DMS153 treated with DMSO at 0.1 percent for 48 hours (cell line): ENCODE measurements at regions not wholly inside any gene's neighbourhood (a gene's known extent, or its start where the extent isn't known, plus 50 kb on each side); places are given as distances from the start of the nearest gene placed in this dataset.

Source experiments
- DNase-seq: peaks from one replicate; lab custom pipeline; 2025; ENCODE audit not compliant: unreplicated experiment; lab: John Stamatoyannopoulos, UW

GRCh38 chr1:82197606-82198005 lies 396.9 kb downstream of the ADGRL2 start:
- DNase-seq: no peak

DNA sequence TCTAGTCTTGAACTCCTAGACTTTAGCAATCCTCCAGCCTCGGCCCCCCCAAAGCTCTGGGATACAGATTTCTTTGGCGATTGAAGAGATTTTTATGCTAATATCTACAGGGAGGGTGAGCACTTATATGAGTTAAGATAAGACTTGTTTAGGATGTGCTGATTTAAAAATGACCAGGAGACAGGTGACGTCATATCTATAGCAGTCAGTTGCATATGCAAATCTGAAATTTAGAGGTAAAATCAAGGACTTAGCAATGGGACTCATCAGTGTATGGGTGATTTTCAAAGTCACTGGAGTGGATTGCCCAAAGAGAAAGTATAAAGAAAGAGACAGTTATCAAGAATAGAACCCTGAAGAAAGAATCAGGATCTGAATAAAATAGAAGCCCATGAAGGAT lies 394.5 kb downstream of the ADGRL2 start:
- no peak for DNase-seq

DNA sequence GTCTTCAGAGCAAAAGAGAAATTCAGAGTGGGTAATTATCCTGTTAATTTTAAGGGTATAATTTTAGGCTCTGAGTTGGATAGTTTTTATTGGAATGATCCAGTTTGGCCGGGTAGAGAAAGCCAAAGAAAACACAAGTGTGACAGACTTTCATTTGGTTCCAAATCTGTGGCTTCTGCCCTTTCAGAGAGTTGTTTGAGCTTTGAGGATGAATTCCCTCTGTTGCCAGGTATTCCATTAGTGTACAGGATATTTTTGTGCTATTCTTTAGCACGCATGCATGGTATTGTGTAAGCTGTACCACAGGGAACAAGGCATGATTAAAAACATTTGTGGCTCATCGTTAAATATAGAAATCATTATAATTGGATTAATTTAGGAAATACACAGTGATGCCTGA lies 384.4 kb downstream of the ADGRL2 start:
- no peak for DNase-seq

DNA sequence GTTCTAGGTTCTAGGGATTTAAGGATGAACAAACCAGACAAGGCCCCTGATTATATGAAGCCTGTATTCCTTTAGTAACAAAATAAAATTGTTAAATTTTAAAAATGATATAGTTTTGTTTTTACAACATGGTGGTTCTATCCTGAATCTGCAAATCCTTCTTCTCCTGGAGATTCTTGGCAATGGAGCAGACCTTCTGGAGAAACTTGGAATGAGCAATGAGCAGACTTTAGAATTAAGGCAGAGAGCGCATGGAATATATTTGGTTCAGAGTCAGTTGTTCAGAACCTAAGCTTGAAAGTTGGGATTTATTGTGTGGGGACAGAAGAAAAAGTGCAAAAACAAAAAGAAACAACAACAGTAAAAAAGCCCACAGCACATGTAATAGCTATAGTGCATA lies 381.1 kb downstream of the ADGRL2 start:
- DNase-seq: no peak

DNA sequence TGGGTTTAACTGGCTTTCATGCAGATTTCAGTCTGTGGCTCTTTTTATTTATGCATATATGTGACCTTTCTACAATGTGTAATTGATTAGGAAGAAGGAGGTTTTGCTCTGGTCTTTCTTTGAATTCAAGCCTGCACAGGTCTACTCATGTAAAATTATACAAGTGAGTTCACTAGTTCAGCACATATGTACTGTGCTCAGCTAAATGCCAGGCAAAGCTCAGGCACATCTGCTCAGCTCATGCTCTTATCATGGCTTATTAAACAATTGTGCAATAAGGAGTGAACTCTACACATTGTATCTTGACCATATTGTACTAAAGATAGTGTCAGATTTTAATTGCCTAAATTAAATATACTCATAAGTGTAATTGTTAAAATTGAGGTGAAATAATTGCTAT lies 378.4 kb downstream of the ADGRL2 start:
- no peak for DNase-seq

GRCh38 chr1:82177192-82177591 lies 376.5 kb downstream of the ADGRL2 start:
- no peak for DNase-seq

DNA sequence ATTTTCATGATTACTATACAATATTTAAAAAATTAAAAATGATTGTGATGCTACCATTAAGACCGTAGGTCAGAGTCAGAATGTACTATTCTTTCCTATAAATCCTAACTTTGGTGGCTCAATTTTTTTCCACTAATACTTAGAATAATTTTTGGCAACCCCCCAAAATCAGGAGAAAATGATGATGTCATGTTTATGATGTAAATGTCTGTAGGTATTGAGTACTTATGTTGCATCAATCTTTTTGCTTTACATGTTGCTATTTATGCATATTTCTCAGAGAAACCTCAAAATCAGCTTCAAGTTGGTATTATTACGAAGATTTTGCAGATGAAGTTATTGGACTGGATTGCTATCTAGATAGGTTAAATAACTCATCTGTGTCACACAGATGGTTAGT lies 371.2 kb downstream of the ADGRL2 start:
- DNase-seq: no peak

DNA sequence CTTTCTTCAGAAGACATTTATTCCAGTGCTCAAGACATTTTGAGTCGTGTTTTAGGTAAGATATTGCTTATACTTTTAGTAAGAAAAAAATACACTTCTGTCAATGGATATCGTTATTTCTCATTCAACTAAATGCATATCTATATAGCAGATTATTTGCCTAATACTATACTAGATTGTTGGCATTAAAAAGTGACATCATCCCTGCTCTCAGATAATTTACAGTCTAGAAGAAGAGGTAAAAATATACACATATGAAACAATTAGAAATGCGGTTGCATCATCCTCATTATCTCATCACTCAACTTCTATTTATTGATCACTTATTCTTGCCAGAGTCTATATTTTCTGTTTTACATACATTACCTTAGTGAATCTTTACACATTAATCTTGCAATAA lies 367.7 kb downstream of the ADGRL2 start:
- DNase-seq: no peak

GRCh38 chr1:82165304-82165703 lies 364.6 kb downstream of the ADGRL2 start:
- DNase-seq: no peak

GRCh38 chr1:82162486-82163420 lies 362.0 kb downstream of the ADGRL2 start:
- no peak for DNase-seq

- DNase-seq: peak; percentile 52
Measured at GRCh38 chr1:82161700-82162141, 361.0 kb downstream of the ADGRL2 start.

DNA sequence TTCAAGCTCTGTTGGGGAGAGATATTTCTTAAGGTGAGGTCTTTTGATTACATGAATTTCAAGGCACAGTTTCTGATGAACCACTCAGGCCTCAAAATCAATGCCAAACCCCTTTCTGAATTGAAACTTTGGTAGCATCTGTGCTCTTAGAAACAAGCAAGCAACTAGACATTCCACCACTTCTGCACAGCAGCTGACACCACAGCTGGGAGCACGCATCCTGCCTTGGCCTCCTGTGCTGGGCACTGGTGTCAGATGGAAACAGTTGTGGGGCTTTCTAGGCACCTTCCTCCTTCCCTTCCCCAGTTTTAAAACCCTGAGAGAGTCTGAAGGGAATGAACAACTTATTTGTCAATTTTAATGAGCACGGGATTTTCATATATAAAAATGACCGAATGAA lies 360.2 kb downstream of the ADGRL2 start:
- no peak for DNase-seq

DNA sequence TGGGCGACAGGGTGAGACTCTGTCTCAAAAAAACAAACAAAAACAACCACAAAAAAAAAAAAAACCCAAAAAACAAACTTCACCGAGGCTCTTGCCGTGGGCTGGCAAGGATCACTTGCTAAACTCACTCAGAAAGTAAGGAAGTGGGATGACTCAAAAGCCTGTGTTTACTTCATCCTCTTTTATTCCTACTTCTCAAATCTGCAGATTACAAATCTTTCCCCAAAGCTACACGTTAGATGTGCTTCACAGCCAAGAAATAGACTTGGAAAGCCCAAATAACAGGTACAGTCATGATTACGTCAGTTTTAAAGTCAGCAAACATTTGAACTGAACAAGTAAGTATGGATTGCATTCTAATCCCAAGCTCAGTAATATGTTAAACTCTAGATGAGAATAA lies 359.3 kb downstream of the ADGRL2 start:
- no peak for DNase-seq

DNA sequence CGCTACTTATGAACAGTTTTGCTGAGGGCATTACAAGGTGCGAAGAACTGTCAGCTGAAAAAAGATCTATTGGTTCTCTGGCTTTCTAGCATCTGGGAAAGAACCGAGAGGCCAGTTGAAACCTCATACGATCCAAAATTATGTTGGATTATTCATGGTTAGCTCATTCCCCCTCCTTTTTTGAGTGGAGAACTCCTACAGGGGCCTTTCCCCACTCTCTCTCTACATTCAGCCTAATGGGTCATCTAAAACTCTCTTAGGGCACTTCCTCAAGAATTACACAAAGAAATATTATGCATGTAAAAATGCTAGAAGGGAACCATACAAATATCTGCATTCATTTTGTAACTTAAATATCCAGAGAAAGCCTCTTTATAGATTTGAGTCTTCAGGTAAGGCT lies 358.2 kb downstream of the ADGRL2 start:
- DNase-seq: no peak

DNA sequence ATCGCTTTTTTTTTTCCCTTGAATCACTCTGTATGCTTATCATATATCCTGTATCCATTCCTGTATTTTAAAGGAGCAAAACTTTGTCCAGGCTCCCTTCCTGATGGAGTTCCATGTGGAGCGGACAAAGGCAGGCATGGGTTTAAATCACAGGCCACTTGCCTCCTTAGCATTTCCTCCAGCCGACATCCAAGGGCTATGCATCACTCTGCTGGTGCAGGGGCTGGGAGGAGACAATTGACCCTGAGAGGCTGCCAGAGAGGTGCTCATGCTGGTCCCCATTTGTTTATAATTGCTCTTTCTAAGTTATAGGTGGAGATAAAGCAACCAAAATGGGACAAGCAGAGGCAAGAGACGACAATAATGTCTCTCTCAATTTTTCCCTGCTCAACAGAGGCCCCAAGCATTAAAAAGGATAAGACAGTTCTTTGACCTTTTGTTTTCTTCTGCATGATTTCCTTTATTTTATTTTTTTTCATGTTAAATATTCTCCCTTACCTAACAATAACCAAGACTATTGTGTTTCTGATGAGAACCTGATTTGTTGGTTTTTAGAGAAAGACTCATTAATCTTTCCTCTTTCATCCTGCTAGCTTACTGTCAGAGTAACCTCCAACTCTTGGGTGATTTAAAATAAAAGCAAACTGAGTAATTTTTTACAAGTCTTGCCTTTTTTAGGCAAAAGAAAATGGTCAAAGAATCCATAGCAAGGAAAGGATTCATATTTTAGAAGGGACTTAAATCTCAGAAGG lies 353.7 kb downstream of the ADGRL2 start:
- DNase-seq: no peak

- no peak for DNase-seq
Measured at GRCh38 chr1:82153752-82154151, 353.0 kb downstream of the ADGRL2 start.

GRCh38 chr1:82153272-82153629 lies 352.5 kb downstream of the ADGRL2 start:
- no peak for DNase-seq

- DNase-seq: no peak
Measured at GRCh38 chr1:82152356-82153271, 351.9 kb downstream of the ADGRL2 start.

DNA sequence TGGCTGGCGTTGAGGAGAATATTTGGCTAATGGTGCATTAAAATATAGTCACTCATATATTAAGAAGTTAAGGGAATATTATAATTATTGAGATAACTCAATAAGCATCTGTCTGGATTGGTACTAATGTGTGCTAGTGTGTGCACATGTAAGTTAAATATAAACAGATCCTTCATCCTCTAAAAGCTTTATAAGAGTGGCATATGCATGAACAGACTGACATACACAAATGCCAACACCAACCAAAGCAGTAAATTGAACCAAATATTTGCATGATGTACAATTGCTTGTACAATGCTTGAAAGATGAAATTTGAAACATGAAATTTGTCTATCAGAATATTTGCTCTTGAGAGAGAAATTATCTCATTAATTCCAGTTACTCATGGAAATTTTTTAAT lies 344.9 kb downstream of the ADGRL2 start:
- no peak for DNase-seq

DNA sequence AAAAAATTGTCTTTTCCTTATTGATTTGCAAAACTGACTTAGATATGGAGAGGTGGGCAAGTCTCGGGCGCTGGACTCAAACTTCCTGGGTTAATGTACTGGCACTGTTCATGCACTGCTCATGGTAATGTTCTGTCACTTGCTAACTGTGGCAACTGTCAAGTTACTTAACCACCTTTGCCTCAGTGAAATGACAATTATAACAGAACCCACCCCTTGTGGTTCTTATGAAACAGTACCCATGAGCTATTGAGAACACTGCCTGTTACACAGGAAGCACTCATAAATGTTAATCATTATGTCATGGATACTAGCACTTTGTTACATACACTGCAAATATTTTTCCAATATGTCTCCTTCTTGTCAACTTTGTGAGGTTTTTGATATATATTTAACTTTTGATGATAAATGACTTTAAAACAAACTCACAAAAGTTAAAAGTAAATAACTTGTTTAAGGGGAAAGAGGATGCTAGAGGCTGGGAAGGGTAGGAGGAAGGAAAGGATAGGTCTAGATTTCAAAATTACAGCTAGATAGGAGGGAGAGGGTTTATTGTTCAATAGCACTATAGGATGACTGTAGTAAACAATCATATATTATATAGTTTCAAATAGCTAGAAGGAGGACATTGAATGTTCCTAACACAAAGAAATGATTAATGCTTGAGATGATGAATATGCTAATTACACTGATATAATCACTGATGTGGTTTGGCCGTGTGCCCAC lies 342.5 kb downstream of the ADGRL2 start:
- DNase-seq: no peak

- DNase-seq: no peak
Measured at GRCh38 chr1:82141390-82141789, 340.7 kb downstream of the ADGRL2 start.
